ENCODE measurements at regions not wholly inside any gene's neighbourhood (a gene's known extent, or its start where the extent isn't known, plus 50 kb on each side); places are given as distances from the start of the nearest gene placed in this dataset.

GRCh38 chr13:74644229-74644628, 510.0 kb upstream of the KLF12 start:
- H3K4me1 ChIP-seq (ENCODE audit: control insufficient read depth, insufficient read depth, low read length, poor library complexity, severe bottlenecking), result no peaks in the 10 kb centered on the region
- no peaks in the 10 kb centered on the region for H3K36me3 ChIP-seq (ENCODE audit: control insufficient read depth, insufficient read depth, low read length)
- no peak overlapping the region for H3K4me3 ChIP-seq (ENCODE audit: extremely low read depth, insufficient read depth, low read length, poor library complexity, severe bottlenecking)
- H3K27ac ChIP-seq (ENCODE audit: low read depth, low read length, severe bottlenecking), result no peak overlapping the region
- 88 to 100% methylated on average over 1 of the region's 1 CpG for WGBS, 2 experiments (ENCODE audit: insufficient coverage in 2 of 2)
- no peaks in the 10 kb centered on the region for H3K9me3 ChIP-seq (ENCODE audit: control insufficient read depth, low read length)

DNA sequence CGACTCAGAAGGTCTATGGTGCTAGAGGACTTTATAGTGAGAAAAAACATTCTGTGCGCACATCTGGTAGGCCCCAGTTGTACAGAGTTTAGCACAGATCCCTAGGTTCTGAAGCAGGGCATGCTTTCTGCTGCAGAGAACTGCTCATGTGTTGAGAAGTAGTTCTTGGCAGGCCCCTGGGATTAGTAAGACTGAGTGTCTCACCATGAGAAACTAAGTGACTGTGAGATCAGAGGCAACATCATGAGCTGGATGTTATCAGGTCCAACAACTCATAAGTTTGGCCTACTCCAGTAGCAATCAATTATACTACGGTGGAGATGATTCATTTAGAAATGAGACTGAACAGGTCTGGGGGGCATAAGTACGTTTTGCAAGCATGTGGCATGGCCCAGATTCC, 507.4 kb upstream of the KLF12 start:
- Histone ChIP-seq H3K4me1 (ENCODE audit: control insufficient read depth, insufficient read depth, low read length, poor library complexity, severe bottlenecking) (no peaks in the 10 kb centered on the region), H3K4me3 (ENCODE audit: extremely low read depth, insufficient read depth, low read length, poor library complexity, severe bottlenecking) (no peak overlapping the region), H3K9me3 (ENCODE audit: control insufficient read depth, low read length) (no peaks in the 10 kb centered on the region), H3K27ac (ENCODE audit: low read depth, low read length, severe bottlenecking) (no peak overlapping the region), H3K36me3 (ENCODE audit: control insufficient read depth, insufficient read depth, low read length) (no peaks in the 10 kb centered on the region)
- WGBS, 2 experiments (ENCODE audit: insufficient coverage in 2 of 2), result 86 to 100% methylated on average over 2 to 3 of the region's 4 CpGs

GRCh38 chr13:74633734-74634133, 499.5 kb upstream of the KLF12 start:
- WGBS, 2 experiments (ENCODE audit: insufficient coverage in 2 of 2), result 67 to 83% methylated on average over 1 of the region's 2 CpGs

DNA sequence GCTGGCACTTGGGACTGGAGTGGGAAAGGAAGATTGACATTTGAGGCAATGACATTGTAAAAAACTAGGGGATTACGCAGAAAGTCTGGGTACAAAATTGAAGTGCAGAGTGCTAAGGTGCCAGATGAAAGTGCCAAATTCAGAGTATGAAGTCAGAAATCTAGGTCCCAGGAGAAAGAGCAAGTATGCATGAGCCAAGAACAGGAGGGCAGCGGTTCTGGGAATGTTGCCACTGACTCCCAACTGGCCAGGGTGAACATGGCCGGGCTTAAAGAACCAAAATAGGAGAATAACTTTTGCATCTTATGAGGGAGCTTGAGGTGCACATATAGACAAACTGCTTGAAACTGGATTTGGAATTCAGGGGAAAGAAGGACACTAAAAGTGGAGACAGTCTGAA, 495.8 kb upstream of the KLF12 start:
- H3K4me3 ChIP-seq (ENCODE audit: extremely low read depth, insufficient read depth, low read length, poor library complexity, severe bottlenecking), result no peak overlapping the region
- H3K9me3 ChIP-seq (ENCODE audit: control insufficient read depth, low read length), result no peaks in the 10 kb centered on the region
- no peaks in the 10 kb centered on the region for H3K4me1 ChIP-seq (ENCODE audit: control insufficient read depth, insufficient read depth, low read length, poor library complexity, severe bottlenecking)
- H3K36me3 ChIP-seq (ENCODE audit: control insufficient read depth, insufficient read depth, low read length), result no peaks in the 10 kb centered on the region
- H3K27ac ChIP-seq (ENCODE audit: low read depth, low read length, severe bottlenecking), result no peak overlapping the region
- 92 to 95% methylated on average over 2 to 3 of the region's 3 CpGs for WGBS, 2 experiments (ENCODE audit: insufficient coverage in 2 of 2)

More at GRCh38 chr13:74633734-74634133, 499.5 kb upstream of the KLF12 start:
- no peak overlapping the region for H3K4me3 ChIP-seq (ENCODE audit: extremely low read depth, insufficient read depth, low read length, poor library complexity, severe bottlenecking)
- no peaks in the 10 kb centered on the region for H3K36me3 ChIP-seq (ENCODE audit: control insufficient read depth, insufficient read depth, low read length)
- H3K4me1 ChIP-seq (ENCODE audit: control insufficient read depth, insufficient read depth, low read length, poor library complexity, severe bottlenecking), result no peaks in the 10 kb centered on the region
- H3K9me3 ChIP-seq (ENCODE audit: control insufficient read depth, low read length), result no peaks in the 10 kb centered on the region
- H3K27ac ChIP-seq (ENCODE audit: low read depth, low read length, severe bottlenecking), result no peak overlapping the region

- H3K9me3 ChIP-seq (ENCODE audit: control insufficient read depth, low read length), result no peaks in the 10 kb centered on the region
- H3K4me1 ChIP-seq (ENCODE audit: control insufficient read depth, insufficient read depth, low read length, poor library complexity, severe bottlenecking), result no peaks in the 10 kb centered on the region
- H3K27ac ChIP-seq (ENCODE audit: low read depth, low read length, severe bottlenecking), result no peak overlapping the region
- WGBS, 2 experiments (ENCODE audit: insufficient coverage in 2 of 2), result no CpG with 5 or more reads among the region's 1 CpG
- no peaks in the 10 kb centered on the region for H3K36me3 ChIP-seq (ENCODE audit: control insufficient read depth, insufficient read depth, low read length)
- H3K4me3 ChIP-seq (ENCODE audit: extremely low read depth, insufficient read depth, low read length, poor library complexity, severe bottlenecking), result no peak overlapping the region
Measured at GRCh38 chr13:74625541-74625940, 491.3 kb upstream of the KLF12 start.

DNA sequence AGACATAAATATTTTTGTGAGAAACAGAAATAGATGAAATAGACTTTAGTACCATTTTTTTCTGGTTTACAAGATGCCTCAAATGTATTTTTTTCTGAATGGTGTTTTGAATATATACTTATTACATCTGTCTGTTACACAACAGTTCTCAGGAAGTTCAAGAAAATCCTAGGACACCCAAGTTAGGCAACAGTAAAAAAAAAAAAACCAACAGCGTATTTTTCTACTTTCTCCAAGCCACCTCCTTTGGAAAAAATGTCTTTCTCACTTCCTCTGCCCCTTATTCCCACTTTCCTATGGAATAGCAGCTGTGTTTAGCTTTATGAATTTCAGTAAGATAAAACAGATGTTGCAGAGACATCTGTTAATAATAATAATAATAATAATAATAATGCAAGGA, 489.6 kb upstream of the KLF12 start:
- Histone ChIP-seq H3K4me3 (ENCODE audit: extremely low read depth, insufficient read depth, low read length, poor library complexity, severe bottlenecking) (no peak overlapping the region), H3K27ac (ENCODE audit: low read depth, low read length, severe bottlenecking) (no peak overlapping the region), H3K36me3 (ENCODE audit: control insufficient read depth, insufficient read depth, low read length) (no peaks in the 10 kb centered on the region), H3K9me3 (ENCODE audit: control insufficient read depth, low read length) (no peaks in the 10 kb centered on the region), H3K4me1 (ENCODE audit: control insufficient read depth, insufficient read depth, low read length, poor library complexity, severe bottlenecking) (no peaks in the 10 kb centered on the region)
- no CpG with 5 or more reads among the region's 1 CpG for WGBS, 2 experiments (ENCODE audit: insufficient coverage in 2 of 2)

GRCh38 chr13:74622284-74622683, 488.1 kb upstream of the KLF12 start:
- Histone ChIP-seq H3K27ac (ENCODE audit: low read depth, low read length, severe bottlenecking) (no peak overlapping the region), H3K4me1 (ENCODE audit: control insufficient read depth, insufficient read depth, low read length, poor library complexity, severe bottlenecking) (no peaks in the 10 kb centered on the region), H3K36me3 (ENCODE audit: control insufficient read depth, insufficient read depth, low read length) (no peaks in the 10 kb centered on the region), H3K4me3 (ENCODE audit: extremely low read depth, insufficient read depth, low read length, poor library complexity, severe bottlenecking) (no peak overlapping the region), H3K9me3 (ENCODE audit: control insufficient read depth, low read length) (no peaks in the 10 kb centered on the region)
- no CpG with 5 or more reads among the region's 1 CpG for WGBS, 2 experiments (ENCODE audit: insufficient coverage in 2 of 2)

DNA sequence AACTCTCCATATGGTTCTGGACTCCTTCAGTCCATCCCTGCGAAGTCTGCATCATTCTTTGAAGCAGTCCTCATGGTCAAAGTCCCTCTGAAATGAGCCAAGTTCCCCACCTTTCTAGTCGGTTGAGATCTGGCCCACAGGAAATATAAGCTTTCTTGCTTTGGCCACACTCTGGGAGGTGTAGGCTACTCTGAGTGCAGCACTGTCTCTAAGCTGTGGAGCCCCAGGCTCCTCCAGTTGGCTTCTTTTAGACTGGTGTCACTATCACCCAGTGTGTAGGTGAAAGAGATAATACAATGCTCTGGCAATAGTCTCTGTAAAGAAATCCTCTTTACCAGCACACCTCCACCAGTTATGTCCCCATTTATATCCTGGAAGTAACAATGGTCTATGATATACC, 486.5 kb upstream of the KLF12 start:
- H3K9me3 ChIP-seq (ENCODE audit: control insufficient read depth, low read length), result no peaks in the 10 kb centered on the region
- 41 to 43% methylated on average over 2 of the region's 2 CpGs for WGBS, 2 experiments (ENCODE audit: insufficient coverage in 2 of 2)

GRCh38 chr13:74620308-74620707, 486.1 kb upstream of the KLF12 start:
- H3K4me1 ChIP-seq (ENCODE audit: control insufficient read depth, insufficient read depth, low read length, poor library complexity, severe bottlenecking), result no peaks in the 10 kb centered on the region
- H3K36me3 ChIP-seq (ENCODE audit: control insufficient read depth, insufficient read depth, low read length), result no peaks in the 10 kb centered on the region
- no peak overlapping the region for H3K27ac ChIP-seq (ENCODE audit: low read depth, low read length, severe bottlenecking)
- H3K9me3 ChIP-seq (ENCODE audit: control insufficient read depth, low read length), result no peaks in the 10 kb centered on the region
- WGBS, 2 experiments (ENCODE audit: insufficient coverage in 2 of 2), result 88 to 100% methylated on average over 4 of the region's 4 CpGs
- no peak overlapping the region for H3K4me3 ChIP-seq (ENCODE audit: extremely low read depth, insufficient read depth, low read length, poor library complexity, severe bottlenecking)

More for the DNA sequence above, 486.5 kb upstream of the KLF12 start:
- no peak overlapping the region for H3K27ac ChIP-seq (ENCODE audit: low read depth, low read length, severe bottlenecking)
- no peaks in the 10 kb centered on the region for H3K36me3 ChIP-seq (ENCODE audit: control insufficient read depth, insufficient read depth, low read length)
- H3K4me3 ChIP-seq (ENCODE audit: extremely low read depth, insufficient read depth, low read length, poor library complexity, severe bottlenecking), result no peak overlapping the region
- no peaks in the 10 kb centered on the region for H3K4me1 ChIP-seq (ENCODE audit: control insufficient read depth, insufficient read depth, low read length, poor library complexity, severe bottlenecking)

GRCh38 chr13:74597526-74597925, 463.3 kb upstream of the KLF12 start:
- Histone ChIP-seq H3K9me3 (ENCODE audit: control insufficient read depth, low read length) (no peaks in the 10 kb centered on the region), H3K27ac (ENCODE audit: low read depth, low read length, severe bottlenecking) (no peak overlapping the region), H3K4me1 (ENCODE audit: control insufficient read depth, insufficient read depth, low read length, poor library complexity, severe bottlenecking) (no peaks in the 10 kb centered on the region), H3K4me3 (ENCODE audit: extremely low read depth, insufficient read depth, low read length, poor library complexity, severe bottlenecking) (no peak overlapping the region), H3K36me3 (ENCODE audit: control insufficient read depth, insufficient read depth, low read length) (no peaks in the 10 kb centered on the region)
- WGBS, 2 experiments (ENCODE audit: insufficient coverage in 2 of 2), result 83 to 93% methylated on average over 2 to 3 of the region's 3 CpGs

GRCh38 chr13:74596691-74597090, 462.5 kb upstream of the KLF12 start:
- no peaks in the 10 kb centered on the region for H3K4me1 ChIP-seq (ENCODE audit: control insufficient read depth, insufficient read depth, low read length, poor library complexity, severe bottlenecking)
- WGBS, 2 experiments (ENCODE audit: insufficient coverage in 2 of 2), result 62 to 67% methylated on average over 3 of the region's 5 CpGs
- H3K9me3 ChIP-seq (ENCODE audit: control insufficient read depth, low read length), result no peaks in the 10 kb centered on the region
- H3K4me3 ChIP-seq (ENCODE audit: extremely low read depth, insufficient read depth, low read length, poor library complexity, severe bottlenecking), result no peak overlapping the region
- no peak overlapping the region for H3K27ac ChIP-seq (ENCODE audit: low read depth, low read length, severe bottlenecking)
- no peaks in the 10 kb centered on the region for H3K36me3 ChIP-seq (ENCODE audit: control insufficient read depth, insufficient read depth, low read length)

Measured in mesodermal cell (in vitro differentiated cells).